HepG2 (cell line): ENCODE measurements at regions not wholly inside any gene's neighbourhood (a gene's known extent, or its start where the extent isn't known, plus 50 kb on each side); places are given as distances from the start of the nearest gene placed in this dataset.

Experiments
- ATAD3A ChIP-seq: sonication (generic); formaldehyde crosslinking; IDR thresholded peaks from 2 replicates; pipeline ENCODE4 v1.4.0; 2020; ENCODE audit warnings: missing genetic modification reagents
- CBX5 ChIP-seq: sonication (generic); formaldehyde crosslinking; IDR thresholded peaks from 2 replicates; pipeline ENCODE4 v1.4.0; 2020; ENCODE audit warnings: missing genetic modification reagents, borderline replicate concordance
- JUNB ChIP-seq: sonication (generic); formaldehyde crosslinking; IDR thresholded peaks from 2 replicates; pipeline ENCODE4 v1.8.0; 2022; ENCODE audit warnings: missing genetic modification reagents, mild to moderate bottlenecking, borderline replicate concordance
- KDM2A ChIP-seq: sonication (generic); formaldehyde crosslinking; IDR thresholded peaks from 2 replicates; pipeline ENCODE4 v1.4.0; 2020; ENCODE audit warnings: low read depth, missing genetic modification reagents, borderline replicate concordance
- NR2F2 ChIP-seq: IDR thresholded peaks from 2 replicates; pipeline ENCODE4 v1.6.1; 2012; ENCODE audit warnings: low read depth, inconsistent platforms, borderline replicate concordance
- ONECUT2 ChIP-seq: sonication (generic); formaldehyde crosslinking; IDR thresholded peaks from 2 replicates; pipeline ENCODE4 v1.4.0; 2020; ENCODE audit warnings: missing genetic modification reagents
- PHF21A ChIP-seq: sonication (generic); formaldehyde crosslinking; IDR thresholded peaks from 2 replicates; pipeline ENCODE4 v1.5.0; 2020; ENCODE audit warnings: mild to moderate bottlenecking, missing genetic modification reagents
- RXRA ChIP-seq: sonication (generic); formaldehyde crosslinking; IDR thresholded peaks from 2 replicates; pipeline ENCODE4 v1.5.1; 2020; ENCODE audit warnings: missing genetic modification reagents
- SMAD9 ChIP-seq: sonication (generic); formaldehyde crosslinking; IDR thresholded peaks from 2 replicates; pipeline ENCODE4 v1.5.1; 2020; ENCODE audit warnings: mild to moderate bottlenecking, missing genetic modification reagents
- STAG1 ChIP-seq: sonication (generic); formaldehyde crosslinking; IDR thresholded peaks from 2 replicates; pipeline ENCODE4 v1.4.0; 2020; ENCODE audit warnings: missing genetic modification reagents
- YEATS2 ChIP-seq: sonication (generic); formaldehyde crosslinking; IDR thresholded peaks from 2 replicates; pipeline ENCODE4 v1.4.0; 2020; ENCODE audit warnings: missing genetic modification reagents, borderline replicate concordance
- ZFX ChIP-seq: sonication (generic); formaldehyde crosslinking; IDR thresholded peaks from 2 replicates; pipeline ENCODE4 v1.4.0; 2020; ENCODE audit warnings: mild to moderate bottlenecking, low read depth, missing genetic modification reagents, moderate library complexity
- ZNF20 ChIP-seq: sonication (generic); formaldehyde crosslinking; IDR thresholded peaks from 2 replicates; pipeline ENCODE4 v1.4.0; 2020; ENCODE audit warnings: mild to moderate bottlenecking, moderate library complexity, missing genetic modification reagents
- ZNF619 ChIP-seq: sonication (generic); formaldehyde crosslinking; IDR thresholded peaks from 2 replicates; pipeline ENCODE4 v1.4.0; 2020; ENCODE audit warnings: mild to moderate bottlenecking, missing genetic modification reagents
- ZNF878 ChIP-seq: sonication (generic); formaldehyde crosslinking; IDR thresholded peaks from 2 replicates; pipeline ENCODE4 v1.8.1; 2023; ENCODE audit warnings: mild to moderate bottlenecking, missing genetic modification reagents, moderate library complexity
- TF ChIP-seq, protein P1 (sequence below): sonication (generic); formaldehyde crosslinking; IDR thresholded peaks from 2 replicates; pipeline ENCODE4 v1.8.1; 2023; ENCODE audit warnings: missing genetic modification reagents, inconsistent platforms, borderline replicate concordance
- TF ChIP-seq, protein P2 (sequence below): sonication (generic); formaldehyde crosslinking; IDR thresholded peaks from 2 replicates; pipeline ENCODE4 v1.5.1; 2020; ENCODE audit warnings: mild to moderate bottlenecking, missing genetic modification reagents, moderate library complexity
- TF ChIP-seq, protein P3 (sequence below): sonication (generic); formaldehyde crosslinking; IDR thresholded peaks from 2 replicates; pipeline ENCODE4 v1.5.1; 2020; ENCODE audit warnings: missing genetic modification reagents, mild to moderate bottlenecking, borderline replicate concordance
- TF ChIP-seq, protein P4 (sequence below): sonication (generic); formaldehyde crosslinking; IDR thresholded peaks from 2 replicates; pipeline ENCODE4 v1.4.0; 2020; ENCODE audit warnings: missing genetic modification reagents
- TF ChIP-seq, protein P5 (sequence below): sonication (generic); formaldehyde crosslinking; IDR thresholded peaks from 2 replicates; pipeline ENCODE4 v1.8.0; 2022; ENCODE audit warnings: missing genetic modification reagents, low read depth, mild to moderate bottlenecking, borderline replicate concordance

DNA sequence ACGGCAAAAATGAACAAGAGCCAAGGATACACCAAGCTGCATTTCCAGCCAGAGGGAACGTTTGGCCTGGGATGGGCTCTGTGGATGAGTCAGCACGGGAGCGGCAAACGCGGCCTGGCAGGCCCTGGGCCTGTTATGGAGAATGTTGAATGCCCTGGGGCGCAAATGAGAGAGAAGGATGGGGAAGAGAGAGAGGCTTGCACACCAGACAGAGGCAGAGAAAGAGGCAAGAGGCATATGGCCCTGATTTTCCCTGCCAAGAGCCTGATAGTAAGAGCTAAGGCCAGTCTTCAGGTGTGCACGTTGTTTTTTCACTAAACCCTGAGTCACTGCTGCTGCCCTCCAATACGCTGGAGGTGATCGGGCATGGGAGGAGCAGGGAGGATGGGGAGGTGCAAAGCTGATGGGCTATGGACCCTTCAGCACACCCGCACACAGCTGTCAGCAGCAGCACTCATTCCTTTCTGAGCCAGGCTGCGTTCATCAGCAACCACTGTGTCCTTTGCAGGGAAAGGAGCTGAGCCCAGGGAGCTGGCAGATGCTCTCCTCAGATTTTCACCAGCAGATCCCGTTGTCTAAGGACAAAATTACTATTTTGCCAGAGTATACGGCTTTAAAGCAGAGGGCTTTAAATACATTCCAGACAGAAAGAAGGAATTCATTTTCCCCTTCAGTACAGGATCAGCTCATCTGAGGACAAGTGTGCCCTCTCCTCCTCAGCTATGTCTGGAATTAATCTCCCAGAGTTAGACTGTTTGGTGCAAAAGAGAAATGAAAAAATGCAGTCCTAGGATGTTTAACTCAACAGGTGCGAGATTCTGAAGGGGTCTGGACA, 61.7 kb upstream of the SLC22A23 start (continued):
- TF ChIP-seq SMAD9 (CRISPR knock-in tag) (no peak), NR2F2 (no peak), ONECUT2 (0 out of 2 replicates have a peak, but pooled peaks have one; percentile 9), YEATS2 (CRISPR knock-in tag) (peak; percentile 24; the same call in 1 of the 2 replicates), STAG1 (CRISPR knock-in tag) (0 out of 2 replicates have a peak, but pooled peaks have one; percentile 14), RXRA (0 out of 2 replicates have a peak, but pooled peaks have one; percentile 26), ZNF878 (CRISPR knock-in tag) (no peak), ZNF20 (CRISPR knock-in tag) (no peak), ZNF619 (CRISPR knock-in tag) (0 out of 2 replicates have a peak, but pooled peaks have one; percentile 45), ATAD3A (CRISPR knock-in tag) (no peak), CBX5 (0 out of 2 replicates have a peak, but pooled peaks have one; percentile 28), PHF21A (0 out of 2 replicates have a peak, but pooled peaks have one; percentile 19), KDM2A (peak; percentile 48; the same call in 1 of the 2 replicates), JUNB (CRISPR knock-in tag) (no peak), ZFX (CRISPR knock-in tag) (peak; percentile 76)
- TF ChIP-seq, protein P1, sequence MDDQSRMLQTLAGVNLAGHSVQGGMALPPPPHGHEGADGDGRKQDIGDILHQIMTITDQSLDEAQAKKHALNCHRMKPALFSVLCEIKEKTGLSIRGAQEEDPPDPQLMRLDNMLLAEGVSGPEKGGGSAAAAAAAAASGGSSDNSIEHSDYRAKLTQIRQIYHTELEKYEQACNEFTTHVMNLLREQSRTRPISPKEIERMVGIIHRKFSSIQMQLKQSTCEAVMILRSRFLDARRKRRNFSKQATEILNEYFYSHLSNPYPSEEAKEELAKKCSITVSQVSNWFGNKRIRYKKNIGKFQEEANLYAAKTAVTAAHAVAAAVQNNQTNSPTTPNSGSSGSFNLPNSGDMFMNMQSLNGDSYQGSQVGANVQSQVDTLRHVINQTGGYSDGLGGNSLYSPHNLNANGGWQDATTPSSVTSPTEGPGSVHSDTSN (CRISPR knock-in tag), result no peak
- TF ChIP-seq, protein P2, sequence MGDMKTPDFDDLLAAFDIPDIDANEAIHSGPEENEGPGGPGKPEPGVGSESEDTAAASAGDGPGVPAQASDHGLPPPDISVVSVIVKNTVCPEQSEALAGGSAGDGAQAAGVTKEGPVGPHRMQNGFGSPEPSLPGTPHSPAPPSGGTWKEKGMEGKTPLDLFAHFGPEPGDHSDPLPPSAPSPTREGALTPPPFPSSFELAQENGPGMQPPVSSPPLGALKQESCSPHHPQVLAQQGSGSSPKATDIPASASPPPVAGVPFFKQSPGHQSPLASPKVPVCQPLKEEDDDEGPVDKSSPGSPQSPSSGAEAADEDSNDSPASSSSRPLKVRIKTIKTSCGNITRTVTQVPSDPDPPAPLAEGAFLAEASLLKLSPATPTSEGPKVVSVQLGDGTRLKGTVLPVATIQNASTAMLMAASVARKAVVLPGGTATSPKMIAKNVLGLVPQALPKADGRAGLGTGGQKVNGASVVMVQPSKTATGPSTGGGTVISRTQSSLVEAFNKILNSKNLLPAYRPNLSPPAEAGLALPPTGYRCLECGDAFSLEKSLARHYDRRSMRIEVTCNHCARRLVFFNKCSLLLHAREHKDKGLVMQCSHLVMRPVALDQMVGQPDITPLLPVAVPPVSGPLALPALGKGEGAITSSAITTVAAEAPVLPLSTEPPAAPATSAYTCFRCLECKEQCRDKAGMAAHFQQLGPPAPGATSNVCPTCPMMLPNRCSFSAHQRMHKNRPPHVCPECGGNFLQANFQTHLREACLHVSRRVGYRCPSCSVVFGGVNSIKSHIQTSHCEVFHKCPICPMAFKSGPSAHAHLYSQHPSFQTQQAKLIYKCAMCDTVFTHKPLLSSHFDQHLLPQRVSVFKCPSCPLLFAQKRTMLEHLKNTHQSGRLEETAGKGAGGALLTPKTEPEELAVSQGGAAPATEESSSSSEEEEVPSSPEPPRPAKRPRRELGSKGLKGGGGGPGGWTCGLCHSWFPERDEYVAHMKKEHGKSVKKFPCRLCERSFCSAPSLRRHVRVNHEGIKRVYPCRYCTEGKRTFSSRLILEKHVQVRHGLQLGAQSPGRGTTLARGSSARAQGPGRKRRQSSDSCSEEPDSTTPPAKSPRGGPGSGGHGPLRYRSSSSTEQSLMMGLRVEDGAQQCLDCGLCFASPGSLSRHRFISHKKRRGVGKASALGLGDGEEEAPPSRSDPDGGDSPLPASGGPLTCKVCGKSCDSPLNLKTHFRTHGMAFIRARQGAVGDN (CRISPR knock-in tag), result peak; percentile 65
- TF ChIP-seq, protein P3, sequence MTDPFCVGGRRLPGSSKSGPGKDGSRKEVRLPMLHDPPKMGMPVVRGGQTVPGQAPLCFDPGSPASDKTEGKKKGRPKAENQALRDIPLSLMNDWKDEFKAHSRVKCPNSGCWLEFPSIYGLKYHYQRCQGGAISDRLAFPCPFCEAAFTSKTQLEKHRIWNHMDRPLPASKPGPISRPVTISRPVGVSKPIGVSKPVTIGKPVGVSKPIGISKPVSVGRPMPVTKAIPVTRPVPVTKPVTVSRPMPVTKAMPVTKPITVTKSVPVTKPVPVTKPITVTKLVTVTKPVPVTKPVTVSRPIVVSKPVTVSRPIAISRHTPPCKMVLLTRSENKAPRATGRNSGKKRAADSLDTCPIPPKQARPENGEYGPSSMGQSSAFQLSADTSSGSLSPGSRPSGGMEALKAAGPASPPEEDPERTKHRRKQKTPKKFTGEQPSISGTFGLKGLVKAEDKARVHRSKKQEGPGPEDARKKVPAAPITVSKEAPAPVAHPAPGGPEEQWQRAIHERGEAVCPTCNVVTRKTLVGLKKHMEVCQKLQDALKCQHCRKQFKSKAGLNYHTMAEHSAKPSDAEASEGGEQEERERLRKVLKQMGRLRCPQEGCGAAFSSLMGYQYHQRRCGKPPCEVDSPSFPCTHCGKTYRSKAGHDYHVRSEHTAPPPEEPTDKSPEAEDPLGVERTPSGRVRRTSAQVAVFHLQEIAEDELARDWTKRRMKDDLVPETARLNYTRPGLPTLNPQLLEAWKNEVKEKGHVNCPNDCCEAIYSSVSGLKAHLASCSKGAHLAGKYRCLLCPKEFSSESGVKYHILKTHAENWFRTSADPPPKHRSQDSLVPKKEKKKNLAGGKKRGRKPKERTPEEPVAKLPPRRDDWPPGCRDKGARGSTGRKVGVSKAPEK, result 0 out of 2 replicates have a peak, but pooled peaks have one; percentile 48
- TF ChIP-seq, protein P4, sequence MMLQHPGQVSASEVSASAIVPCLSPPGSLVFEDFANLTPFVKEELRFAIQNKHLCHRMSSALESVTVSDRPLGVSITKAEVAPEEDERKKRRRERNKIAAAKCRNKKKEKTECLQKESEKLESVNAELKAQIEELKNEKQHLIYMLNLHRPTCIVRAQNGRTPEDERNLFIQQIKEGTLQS (CRISPR knock-in tag), result 0 out of 2 replicates have a peak, but pooled peaks have one; percentile 33
- TF ChIP-seq, protein P5, sequence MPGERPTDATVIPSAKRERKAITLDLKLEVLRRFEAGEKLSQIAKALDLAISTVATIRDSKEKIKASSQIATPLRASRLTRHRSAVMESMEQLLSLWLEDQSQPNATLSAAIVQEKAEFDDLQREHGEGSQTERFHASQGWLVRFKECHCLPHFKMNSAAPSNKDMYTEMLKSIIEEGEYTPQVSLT (CRISPR knock-in tag), result no peak
